Thyroid gland (tissue), 4 donors: ENCODE measurements at regions not wholly inside any gene's neighbourhood (a gene's known extent, or its start where the extent isn't known, plus 50 kb on each side); places are given as distances from the start of the nearest gene placed in this dataset.

Experiments used
- DNase-seq, 2 donors: peaks; one replicate each; pipeline ENCODE4 v3.0.0-alpha.2; 2019
- H3K27ac ChIP-seq, 3 donors: fragments of 200-600 bp; sonication (generic); 1 replicate in 2 of 3; 2 replicates in 1 of 3; pipeline ENCODE4 v1.5.1; 2016 to 2019; ENCODE audit warnings: mild to moderate bottlenecking in 1 of 3, moderate library complexity in 1 of 3
- H3K27me3 ChIP-seq: fragments of 200-600 bp; sonication (generic); one replicate; pipeline ENCODE4 v1.5.1; 2019
- H3K36me3 ChIP-seq, 2 donors: fragments of 200-600 bp; sonication (generic); one replicate each; pipeline ENCODE4 v1.5.1; 2016 to 2019
- H3K4me1 ChIP-seq, 2 donors: fragments of 200-600 bp; sonication (generic); one replicate each; pipeline ENCODE4 v1.5.1; 2017 to 2019
- H3K4me3 ChIP-seq, 3 donors: fragments of 200-600 bp; sonication (generic); replicated peaks in 1 of 3; 1 replicate in 2 of 3; 2 replicates in 1 of 3; pipeline ENCODE4 v1.5.1; 2016; ENCODE audit warnings: mild to moderate bottlenecking in 1 of 3
- H3K9me3 ChIP-seq: fragments of 200-600 bp; sonication (generic); one replicate; pipeline ENCODE4 v1.5.1; 2017
- CTCF ChIP-seq, 6 experiments: fragments of 200-600 bp in 3 of 6; fragments of 450-650 bp in 3 of 6; sonication (generic) in 3 of 6; IDR thresholded peaks; one replicate each; pipeline ENCODE4 v1.5.1; 2016 to 2019; ENCODE audit warnings: antibody characterized with exemption in 6 of 6, mild to moderate bottlenecking in 2 of 6, inconsistent platforms in 1 of 6, moderate library complexity in 1 of 6
- POLR2A ChIP-seq, 2 donors: fragments of 450-650 bp; IDR thresholded peaks; one replicate each; pipeline ENCODE4 v1.6.1; 2017; ENCODE audit warnings: antibody characterized with exemption in 2 of 2, mild to moderate bottlenecking in 2 of 2, moderate library complexity in 1 of 2
- WGBS, 2 donors: methylation state at CpG; one replicate each; pipeline ENCODE4 v1.1.5; 2017; 5-methylcytosine and 5-hydroxymethylcytosine counted together
- intact Hi-C: fragments of 100-400 bp; cut with DNase I; formaldehyde crosslinking; loops from one replicate; pipeline ENCODE4 v1.15.1; 2023

GRCh38 chr1:79738101-79738500 is 731.6 kb upstream of the ADGRL4 start:
- intact Hi-C loops, result no loop called here

GRCh38 chr1:79737193-79737592 is 730.7 kb upstream of the ADGRL4 start:
- DNase-seq, result no peak
- 77 to 85% methylated on average over 1 of the region's 1 CpG for WGBS, 2 donors
- H3K9me3 ChIP-seq, result no peaks in the 10 kb centered on the region
- no peaks in the 10 kb centered on the region for H3K4me1 ChIP-seq
- H3K36me3 ChIP-seq, result no peaks in the 10 kb centered on the region
- TF ChIP-seq CTCF (IDR thresholded peaks at IDR 0.05) (no peak), POLR2A (IDR thresholded peaks at IDR 0.05) (no peak)
- H3K27ac ChIP-seq, result no peak overlapping the region
- no peak overlapping the region for H3K4me3 ChIP-seq
- H3K27me3 ChIP-seq, result no peaks in the 10 kb centered on the region
- intact Hi-C loops, result no loop called here

More at GRCh38 chr1:79738101-79738500, 731.6 kb upstream of the ADGRL4 start:
- TF ChIP-seq POLR2A (IDR thresholded peaks at IDR 0.05), result no peak
- no peak for TF ChIP-seq CTCF (IDR thresholded peaks at IDR 0.05)
- no peaks in the 10 kb centered on the region for H3K36me3 ChIP-seq
- DNase-seq, result no peak
- 95 to 98% methylated on average over 1 of the region's 1 CpG for whole genome bisulfite sequencing, 2 donors
- no peaks in the 10 kb centered on the region for H3K4me1 ChIP-seq
- no peak overlapping the region for H3K27ac ChIP-seq
- H3K9me3 ChIP-seq, result no peaks in the 10 kb centered on the region
- H3K27me3 ChIP-seq, result no peaks in the 10 kb centered on the region
- no peak overlapping the region for H3K4me3 ChIP-seq

- no peaks in the 10 kb centered on the region for H3K36me3 ChIP-seq
- H3K9me3 ChIP-seq, result no peaks in the 10 kb centered on the region
- no peak for TF ChIP-seq POLR2A (IDR thresholded peaks at IDR 0.05)
- TF ChIP-seq CTCF (IDR thresholded peaks at IDR 0.05), result no peak
- no peak overlapping the region for H3K4me3 ChIP-seq
- intact Hi-C loops, result no loop called here
- H3K27ac ChIP-seq, result no peak overlapping the region
- no peaks in the 10 kb centered on the region for H3K27me3 ChIP-seq
- DNase-seq, result no peak
- H3K4me1 ChIP-seq, result no peaks in the 10 kb centered on the region
These were observed 726.4 kb upstream of the ADGRL4 start for GRCh38 chr1:79732950-79733349.

GRCh38 chr1:79726911-79727310 is 720.4 kb upstream of the ADGRL4 start:
- H3K36me3 ChIP-seq, result no peaks in the 10 kb centered on the region
- no peaks in the 10 kb centered on the region for H3K9me3 ChIP-seq
- no peaks in the 10 kb centered on the region for H3K27me3 ChIP-seq
- H3K4me3 ChIP-seq, result no peak overlapping the region
- no peaks in the 10 kb centered on the region for H3K4me1 ChIP-seq
- DNase-seq, result no peak
- intact Hi-C loops, result no loop called here
- H3K27ac ChIP-seq, result no peak overlapping the region
- WGBS, 2 donors, result 60 to 68% methylated on average over 2 of the region's 2 CpGs
- TF ChIP-seq CTCF (IDR thresholded peaks at IDR 0.05) (no peak), POLR2A (IDR thresholded peaks at IDR 0.05) (no peak)

- no peak overlapping the region for H3K4me3 ChIP-seq
- no peak for TF ChIP-seq CTCF (IDR thresholded peaks at IDR 0.05)
- no peak for TF ChIP-seq POLR2A (IDR thresholded peaks at IDR 0.05)
- DNase-seq, result no peak
These were observed 719.8 kb upstream of the ADGRL4 start for GRCh38 chr1:79726321-79726720.

More at GRCh38 chr1:79726321-79726720, 719.8 kb upstream of the ADGRL4 start:
- Histone ChIP-seq H3K36me3 (no peaks in the 10 kb centered on the region), H3K27ac (no peak overlapping the region), H3K9me3 (no peaks in the 10 kb centered on the region), H3K27me3 (no peaks in the 10 kb centered on the region), H3K4me1 (no peaks in the 10 kb centered on the region)
- 62 to 68% methylated on average over 2 of the region's 2 CpGs for WGBS, 2 donors
- intact Hi-C loops, result no loop called here
